Panc1 (cell line): ENCODE measurements at regions not wholly inside any gene's neighbourhood (a gene's known extent, or its start where the extent isn't known, plus 50 kb on each side); places are given as distances from the start of the nearest gene placed in this dataset.

Experiments
- CTCF ChIP-seq: fragments of 450-650 bp; IDR thresholded peaks from 2 replicates; pipeline ENCODE4 v1.5.1; 2017; ENCODE audit warnings: mild to moderate bottlenecking
- POLR2AphosphoS5 ChIP-seq: IDR thresholded peaks from 2 replicates; pipeline ENCODE4 v1.6.1; 2012; ENCODE audit warnings: mild to moderate bottlenecking, low read depth, low read length, moderate library complexity

DNA sequence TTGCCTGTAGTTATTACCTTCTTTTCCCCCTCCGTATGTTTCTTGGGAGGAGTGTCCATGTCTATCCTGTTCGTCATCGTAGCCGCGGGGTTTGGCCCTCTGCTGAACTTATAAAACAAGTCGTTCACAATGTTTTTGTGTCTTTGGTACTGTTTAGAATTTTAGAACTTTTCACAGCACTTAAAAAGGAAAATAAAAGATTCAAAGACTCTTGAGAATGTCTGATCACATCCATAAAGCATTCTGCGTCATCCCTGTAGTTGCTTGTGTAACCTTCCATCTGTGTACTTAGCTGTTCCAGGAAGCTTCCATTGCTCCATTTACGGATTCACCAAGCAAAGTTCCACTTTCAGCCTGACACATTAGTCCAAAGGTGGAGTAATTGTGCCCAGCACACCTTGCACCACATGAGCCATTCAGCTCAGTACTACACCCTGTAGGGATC is 677.1 kb upstream of the NR2F2 start:
- TF ChIP-seq POLR2AphosphoS5 (no peak), CTCF (no peak)
